GM20000 (cell line): ENCODE measurements at regions not wholly inside any gene's neighbourhood (a gene's known extent, or its start where the extent isn't known, plus 50 kb on each side); places are given as distances from the start of the nearest gene placed in this dataset.

ENCODE experiments used
- DNase-seq: peaks from one replicate; pipeline ENCODE4 v3.0.0; 2012; ENCODE audit warnings: low spot score
- TF ChIP-seq, protein P1 (sequence below): IDR thresholded peaks from 2 replicates; pipeline ENCODE4 v1.5.1; 2012; ENCODE audit warnings: mild to moderate bottlenecking, control low read depth; ENCODE audit errors: extremely low read depth, missing control alignments

- TF ChIP-seq, protein P1, sequence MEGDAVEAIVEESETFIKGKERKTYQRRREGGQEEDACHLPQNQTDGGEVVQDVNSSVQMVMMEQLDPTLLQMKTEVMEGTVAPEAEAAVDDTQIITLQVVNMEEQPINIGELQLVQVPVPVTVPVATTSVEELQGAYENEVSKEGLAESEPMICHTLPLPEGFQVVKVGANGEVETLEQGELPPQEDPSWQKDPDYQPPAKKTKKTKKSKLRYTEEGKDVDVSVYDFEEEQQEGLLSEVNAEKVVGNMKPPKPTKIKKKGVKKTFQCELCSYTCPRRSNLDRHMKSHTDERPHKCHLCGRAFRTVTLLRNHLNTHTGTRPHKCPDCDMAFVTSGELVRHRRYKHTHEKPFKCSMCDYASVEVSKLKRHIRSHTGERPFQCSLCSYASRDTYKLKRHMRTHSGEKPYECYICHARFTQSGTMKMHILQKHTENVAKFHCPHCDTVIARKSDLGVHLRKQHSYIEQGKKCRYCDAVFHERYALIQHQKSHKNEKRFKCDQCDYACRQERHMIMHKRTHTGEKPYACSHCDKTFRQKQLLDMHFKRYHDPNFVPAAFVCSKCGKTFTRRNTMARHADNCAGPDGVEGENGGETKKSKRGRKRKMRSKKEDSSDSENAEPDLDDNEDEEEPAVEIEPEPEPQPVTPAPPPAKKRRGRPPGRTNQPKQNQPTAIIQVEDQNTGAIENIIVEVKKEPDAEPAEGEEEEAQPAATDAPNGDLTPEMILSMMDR, result no peak
- DNase-seq, result no peak
Observed at GRCh38 chr21:32907521-32907920, 118.2 kb upstream of the OLIG2 start.

DNA sequence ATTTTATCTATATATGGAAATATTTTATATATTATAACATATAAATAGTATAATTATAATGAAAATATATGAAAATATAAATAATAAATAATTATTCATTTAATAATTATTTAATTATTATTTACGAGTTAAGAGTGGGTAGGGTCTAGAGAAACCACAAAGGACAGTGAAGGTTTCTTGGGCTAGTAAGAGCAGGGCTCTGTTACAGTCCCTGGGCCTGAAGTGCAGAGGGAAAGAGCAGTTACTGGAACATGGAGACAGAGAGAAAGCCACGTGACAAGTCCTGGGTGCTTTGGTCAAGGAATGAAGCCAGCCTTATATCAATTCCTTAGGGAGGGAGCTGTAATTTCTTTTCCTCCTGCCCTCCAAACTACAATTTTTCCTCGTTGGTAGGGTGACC is 117.2 kb upstream of the OLIG2 start:
- no peak for DNase-seq

DNA sequence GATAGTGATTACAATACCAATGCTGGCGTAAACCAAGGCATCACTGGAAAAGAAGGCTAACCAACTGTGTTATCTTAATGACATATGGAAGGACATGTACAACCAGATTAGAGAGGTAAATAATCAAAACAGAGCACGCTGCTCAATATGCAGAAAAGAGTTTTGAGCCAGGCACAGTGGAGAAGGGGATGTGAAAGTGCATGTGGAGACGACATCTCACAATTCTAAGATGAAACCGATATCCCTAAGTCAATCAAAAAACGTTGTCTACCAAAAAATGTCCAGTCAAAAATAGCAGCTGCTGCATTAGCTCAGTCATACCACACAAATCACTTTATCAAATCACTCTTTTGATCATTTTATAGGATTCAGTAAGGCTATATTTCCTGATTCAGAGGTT is 116.3 kb upstream of the OLIG2 start:
- TF ChIP-seq, protein P1, result no peak
- DNase-seq, result no peak

More for the DNA sequence above, 117.2 kb upstream of the OLIG2 start:
- TF ChIP-seq, protein P1, result no peak

DNA sequence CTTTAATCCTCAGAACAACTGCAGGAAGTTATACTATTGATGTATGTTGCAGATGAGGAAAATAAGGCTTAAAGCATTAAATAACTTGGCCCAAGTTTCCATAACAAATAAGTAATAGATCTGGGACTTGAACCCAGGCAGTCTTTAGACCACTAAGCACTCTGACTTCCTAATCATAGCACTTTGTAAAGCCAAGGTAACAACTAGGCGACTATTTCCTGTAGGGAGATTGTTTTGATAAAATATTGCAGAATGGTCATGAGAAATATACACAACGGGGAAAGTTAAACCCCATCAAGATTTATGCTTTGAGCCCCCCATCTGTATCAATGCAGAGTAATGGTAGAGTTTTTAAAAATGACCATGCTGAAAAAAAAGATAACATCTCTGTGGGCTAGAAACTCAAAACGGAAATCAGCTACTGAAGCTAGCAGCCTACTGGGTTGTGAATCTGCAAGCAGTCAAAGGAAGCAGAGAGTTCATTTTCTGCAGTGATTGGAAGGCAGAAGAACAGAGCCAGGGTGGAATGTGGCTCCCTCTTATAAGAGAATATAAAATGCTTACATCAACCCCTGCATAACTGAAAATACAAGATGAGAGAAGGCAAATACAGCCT is 111.2 kb upstream of the OLIG2 start:
- TF ChIP-seq, protein P1, result no peak
- no peak for DNase-seq

GRCh38 chr21:32915099-32915498 is 110.6 kb upstream of the OLIG2 start:
- no peak for DNase-seq
- TF ChIP-seq, protein P1, result no peak

DNA sequence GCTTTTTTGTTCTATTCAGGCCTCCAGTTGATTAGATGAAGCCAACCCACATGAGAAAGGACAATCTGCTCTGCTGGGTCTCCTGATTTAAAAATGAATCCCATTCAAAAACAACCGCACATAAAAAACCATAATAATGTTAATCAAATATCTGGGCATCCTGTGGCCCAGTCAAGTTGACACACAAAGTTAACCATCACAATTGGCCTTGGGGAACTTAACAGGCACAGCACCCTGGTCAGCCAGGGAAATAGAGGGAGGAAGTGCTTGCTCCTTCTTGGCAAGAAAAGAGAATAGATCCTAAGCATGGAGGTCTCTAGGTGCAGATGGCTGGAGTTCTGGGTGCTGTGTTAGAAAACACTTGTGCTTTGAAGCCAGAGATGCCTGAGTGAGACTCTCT is 109.6 kb upstream of the OLIG2 start:
- DNase-seq, result no peak
- TF ChIP-seq, protein P1, result no peak

GRCh38 chr21:32916522-32917099 is 109.1 kb upstream of the OLIG2 start:
- TF ChIP-seq, protein P1, result no peak
- DNase-seq, result no peak
